Heart left ventricle (tissue), 16 donors: ENCODE measurements at regions not wholly inside any gene's neighbourhood (a gene's known extent, or its start where the extent isn't known, plus 50 kb on each side); places are given as distances from the start of the nearest gene placed in this dataset.

Experiments
- ATAC-seq, 4 donors: fragments of 200-7000 bp; cut with Tn5 transposase; one replicate each; pipeline ENCODE4 v1.9.1; 2020 to 2022; ENCODE audit warnings: moderate library complexity in 4 of 4, mild to moderate bottlenecking in 3 of 4, moderate number of reproducible peaks in 1 of 4
- DNase-seq, 5 donors: peaks; one replicate each; pipeline ENCODE4 v3.0.0-alpha.2; 2020
- H3K27ac ChIP-seq, 12 donors: fragments of 200-600 bp; sonication (generic) in 4 of 12; one replicate each; pipeline versions ENCODE4 v1.5.0 to v1.8.0; 2016 to 2022; ENCODE audit warnings: mild to moderate bottlenecking in 2 of 12
- H3K27me3 ChIP-seq, 9 donors: fragments of 200-600 bp; sonication (generic) in 2 of 9; one replicate each; pipeline versions ENCODE4 v1.5.1 to v1.8.0; 2016 to 2022; ENCODE audit warnings: mild to moderate bottlenecking in 3 of 9
- H3K36me3 ChIP-seq, 9 donors: fragments of 200-600 bp; sonication (generic) in 2 of 9; one replicate each; pipeline versions ENCODE4 v1.5.0 to v1.8.0; 2018 to 2022; ENCODE audit warnings: mild to moderate bottlenecking in 2 of 9
- H3K4me1 ChIP-seq, 12 donors: fragments of 200-600 bp; sonication (generic) in 4 of 12; one replicate each; pipeline versions ENCODE4 v1.5.0 to v1.8.0; 2016 to 2022; ENCODE audit warnings: mild to moderate bottlenecking in 3 of 12
- H3K4me3 ChIP-seq, 12 donors: fragments of 200-600 bp; sonication (generic) in 4 of 12; one replicate each; pipeline versions ENCODE4 v1.5.0 to v1.8.0; 2017 to 2022; ENCODE audit warnings: mild to moderate bottlenecking in 9 of 12, moderate library complexity in 4 of 12
- H3K9me3 ChIP-seq, 12 donors: fragments of 200-600 bp; sonication (generic) in 4 of 12; one replicate each; pipeline versions ENCODE4 v1.5.0 to v1.8.0; 2016 to 2022; ENCODE audit warnings: mild to moderate bottlenecking in 1 of 12
- POLR2A ChIP-seq, 2 donors: fragments of 450-650 bp; IDR thresholded peaks; one replicate each; pipeline ENCODE4 v1.6.1; 2017; ENCODE audit warnings: antibody characterized with exemption in 2 of 2, mild to moderate bottlenecking in 2 of 2, moderate library complexity in 2 of 2
- WGBS, 4 donors: extraction: QIAGEN DNeasy Blood & Tissue Kit in 2 of 4; methylation state at CpG; one replicate each; pipeline versions ENCODE4 v1.1.5 to v1.1.7; 2013 to 2018; 5-methylcytosine and 5-hydroxymethylcytosine counted together
- intact Hi-C, 10 donors: fragments of 100-400 bp; cut with DNase I; formaldehyde crosslinking; loops; one replicate each; pipeline versions ENCODE4 v1.11.1 to v1.14.2; 2022
- TF ChIP-seq, protein P1 (sequence below), 12 donors: fragments of 200-600 bp; sonication (generic) in 4 of 12; IDR thresholded peaks; one replicate each; pipeline versions ENCODE4 v1.5.0 to v1.8.0; 2018 to 2022; ENCODE audit warnings: antibody characterized with exemption in 12 of 12, mild to moderate bottlenecking in 5 of 12
- donor health status: ischemic (EF 13 %, LVEDD 7.1; RV severe dilation, severe dysfunction).
- donor health status: healthy with polysubstance abuse.
- donor health status: DM: no; HTN: yes; CAD: no.
- donor health status: DM: no; HTN: no; CAD: no.
- donor health status: ischemic (EF 25% LVEDD 6.9; RV normal size, moderate dysfunction).
- donor health status: ischemic (EF 25% LVEDD 5.7; RV mildly dilated, moderate dysfunction).
- donor health status: healthy.
- donor health status: DM: yes; HTN: yes; CAD: no.
- donor health status: ischemic (EF 35%, LVEDD 5.7; RV mildly dilated, moderate dysfunction).
- donor health status: nonischemic (EF 11% LVEDD 7.7; RV severe dilation, severe dysfunction).
- donor health status: DM: yes; HTN: yes; CAD: no.
- donor health status: PGD.
- donor health status: ischemic (EF 29% LVEDD 5.4; RV normal size, mild dysfunction).
- donor health status: nonischemic (EF 23%, LVEDD 6.1; RV moderate dilation, normal function).

DNA sequence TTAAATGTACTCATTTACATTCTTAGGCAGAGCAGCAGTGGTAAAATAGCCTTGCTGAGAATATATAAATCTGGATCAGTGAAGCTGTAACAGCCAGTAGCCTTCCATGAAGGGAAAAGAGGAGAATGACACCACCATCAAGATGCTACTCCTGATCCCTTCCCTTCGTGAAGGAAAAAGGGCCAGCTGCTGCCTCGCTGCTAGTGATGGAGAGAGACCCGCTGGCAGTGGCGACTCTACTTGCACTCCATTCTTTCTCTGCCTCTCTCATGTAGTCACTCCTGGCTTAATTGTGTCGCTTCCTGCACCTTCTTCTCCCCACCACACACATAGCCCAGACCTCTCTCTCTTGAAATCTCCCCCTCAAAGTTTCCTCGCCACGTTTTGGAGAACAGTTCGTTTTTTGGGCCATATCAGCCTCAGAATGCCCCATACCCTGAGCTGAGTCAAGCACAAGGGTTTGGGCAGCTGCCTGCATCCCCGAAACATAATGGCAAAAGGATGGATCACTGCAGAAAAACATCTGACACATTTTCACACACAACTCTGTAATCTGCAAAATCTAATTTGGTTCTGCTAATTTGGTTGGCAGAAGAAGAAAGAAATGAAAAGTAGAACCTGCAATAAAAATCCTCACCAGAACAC, 460.3 kb upstream of the IL12A start:
- H3K9me3 ChIP-seq = no peaks in the 10 kb centered on the region
- no peaks in the 10 kb centered on the region for H3K36me3 ChIP-seq
- DNase-seq = no peak
- no peak for TF ChIP-seq POLR2A (IDR thresholded peaks at IDR 0.05)
- TF ChIP-seq, protein P1, sequence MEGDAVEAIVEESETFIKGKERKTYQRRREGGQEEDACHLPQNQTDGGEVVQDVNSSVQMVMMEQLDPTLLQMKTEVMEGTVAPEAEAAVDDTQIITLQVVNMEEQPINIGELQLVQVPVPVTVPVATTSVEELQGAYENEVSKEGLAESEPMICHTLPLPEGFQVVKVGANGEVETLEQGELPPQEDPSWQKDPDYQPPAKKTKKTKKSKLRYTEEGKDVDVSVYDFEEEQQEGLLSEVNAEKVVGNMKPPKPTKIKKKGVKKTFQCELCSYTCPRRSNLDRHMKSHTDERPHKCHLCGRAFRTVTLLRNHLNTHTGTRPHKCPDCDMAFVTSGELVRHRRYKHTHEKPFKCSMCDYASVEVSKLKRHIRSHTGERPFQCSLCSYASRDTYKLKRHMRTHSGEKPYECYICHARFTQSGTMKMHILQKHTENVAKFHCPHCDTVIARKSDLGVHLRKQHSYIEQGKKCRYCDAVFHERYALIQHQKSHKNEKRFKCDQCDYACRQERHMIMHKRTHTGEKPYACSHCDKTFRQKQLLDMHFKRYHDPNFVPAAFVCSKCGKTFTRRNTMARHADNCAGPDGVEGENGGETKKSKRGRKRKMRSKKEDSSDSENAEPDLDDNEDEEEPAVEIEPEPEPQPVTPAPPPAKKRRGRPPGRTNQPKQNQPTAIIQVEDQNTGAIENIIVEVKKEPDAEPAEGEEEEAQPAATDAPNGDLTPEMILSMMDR (IDR thresholded peaks at IDR 0.05) = no peak
- H3K4me1 ChIP-seq = no peaks in the 10 kb centered on the region
- 79 to 83% (median 82%) methylated on average over 9 of the region's 9 CpGs for WGBS, 4 donors
- H3K4me3 ChIP-seq = no peak overlapping the region
- intact Hi-C loops = no loop called here
- no peak for ATAC-seq
- H3K27ac ChIP-seq = no peak overlapping the region
- H3K27me3 ChIP-seq = no peaks in the 10 kb centered on the region

DNA sequence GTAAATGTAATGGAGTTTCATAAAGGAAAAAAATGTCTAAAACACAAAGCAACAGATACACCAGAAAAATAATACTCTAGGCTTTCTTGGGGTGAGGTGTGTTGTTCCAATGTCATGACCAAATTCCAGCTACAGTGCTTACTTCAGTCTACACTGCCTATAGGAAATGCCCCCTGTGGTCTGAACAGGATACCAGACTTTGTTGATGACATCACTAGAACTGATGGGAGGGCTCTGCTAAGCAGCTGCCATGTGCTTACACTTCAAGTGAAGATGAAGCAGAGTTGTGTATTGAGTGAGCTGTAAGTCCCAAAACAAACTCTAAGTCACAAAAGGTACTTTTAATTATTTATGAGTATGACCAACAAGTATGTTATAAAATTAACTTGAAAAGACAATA, 456.1 kb upstream of the IL12A start:
- no peak overlapping the region for H3K4me3 ChIP-seq
- intact Hi-C loops = no loop called here
- ATAC-seq (no peak), DNase-seq (no peak)
- no peak overlapping the region for H3K27ac ChIP-seq
- no peaks in the 10 kb centered on the region for H3K9me3 ChIP-seq
- H3K4me1 ChIP-seq = no peaks in the 10 kb centered on the region
- TF ChIP-seq, protein P1 (IDR thresholded peaks at IDR 0.05) = no peak
- no peak for TF ChIP-seq POLR2A (IDR thresholded peaks at IDR 0.05)
- H3K36me3 ChIP-seq = no peaks in the 10 kb centered on the region
- no peaks in the 10 kb centered on the region for H3K27me3 ChIP-seq

DNA sequence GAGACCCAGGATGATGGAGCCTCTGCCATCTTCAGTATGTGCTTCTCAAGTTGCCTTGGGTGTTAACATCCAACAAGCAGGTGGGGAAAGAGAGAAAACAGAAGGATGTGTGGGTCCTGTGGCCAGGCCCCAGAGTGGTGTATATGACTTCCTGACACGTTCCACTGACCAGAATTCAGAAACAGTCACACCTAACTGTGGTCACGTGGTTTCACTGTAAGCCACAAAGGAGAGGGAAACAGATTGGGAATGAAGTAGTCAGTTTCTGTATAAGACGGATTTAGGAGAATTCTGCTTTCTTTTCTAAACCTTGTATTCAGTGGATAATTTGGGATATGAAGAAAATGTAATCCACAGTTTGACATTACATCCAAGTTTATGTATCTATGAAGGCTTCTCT, 454.1 kb upstream of the IL12A start:
- no peaks in the 10 kb centered on the region for H3K36me3 ChIP-seq
- no peak overlapping the region for H3K27ac ChIP-seq
- TF ChIP-seq POLR2A (IDR thresholded peaks at IDR 0.05) = no peak
- TF ChIP-seq, protein P1 (IDR thresholded peaks at IDR 0.05) = no peak
- DNase-seq = no peak
- no peaks in the 10 kb centered on the region for H3K9me3 ChIP-seq
- intact Hi-C loops = no loop called here
- no peak overlapping the region for H3K4me3 ChIP-seq
- WGBS, 4 donors = 76 to 81% (median 76%) methylated on average over 3 of the region's 3 CpGs
- no peaks in the 10 kb centered on the region for H3K4me1 ChIP-seq
- no peak for ATAC-seq
- H3K27me3 ChIP-seq = no peaks in the 10 kb centered on the region

DNA sequence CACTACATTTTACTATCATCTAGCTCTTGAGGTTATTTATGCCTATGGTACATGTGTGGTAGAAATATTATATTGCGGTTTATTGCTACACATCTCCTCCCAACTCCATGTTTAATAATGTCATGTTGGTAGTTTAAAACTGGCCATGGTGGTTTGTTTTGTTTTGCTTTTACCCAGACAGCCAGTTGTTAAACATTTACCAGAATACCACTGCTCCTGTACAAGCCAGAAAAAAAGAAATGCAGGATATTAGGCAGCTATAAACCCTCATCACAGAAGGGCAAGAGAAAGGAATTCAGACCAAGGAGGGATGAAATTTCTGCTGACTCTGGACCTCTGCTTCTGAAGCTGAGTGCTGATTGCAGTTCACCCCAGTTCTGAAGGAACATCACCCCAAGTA, 451.8 kb upstream of the IL12A start:
- Histone ChIP-seq H3K27me3 (no peaks in the 10 kb centered on the region), H3K4me1 (no peaks in the 10 kb centered on the region), H3K27ac (no peak overlapping the region), H3K4me3 (no peak overlapping the region), H3K36me3 (no peaks in the 10 kb centered on the region), H3K9me3 (no peaks in the 10 kb centered on the region)
- 89 to 100% (median 97%) methylated on average over 1 of the region's 1 CpG for WGBS, 4 donors
- DNase-seq = no peak
- intact Hi-C loops = no loop called here
- no peak for TF ChIP-seq POLR2A (IDR thresholded peaks at IDR 0.05)
- TF ChIP-seq, protein P1 (IDR thresholded peaks at IDR 0.05) = no peak
- ATAC-seq = no peak
